OCI-LY7 (cell line): ENCODE measurements at regions not wholly inside any gene's neighbourhood (a gene's known extent, or its start where the extent isn't known, plus 50 kb on each side); places are given as distances from the start of the nearest gene placed in this dataset.

Experiments
- BruUV-seq: library from RNA; stranded (reverse); fragments of 400-500 nt; replicated peaks from 2 replicates; lab custom pipeline; 2021; lab: Mats Ljungman, UMichigan
- CTCF ChIA-PET: fragments of 300-600 bp; sonication (Branson Sonifier 250); formaldehyde crosslinking; loops from one replicate; lab custom pipeline; 2022; ENCODE audit warnings: antibody characterized with exemption; ENCODE audit not compliant: unreplicated experiment; lab: Charles Lee
- POLR2A ChIA-PET: fragments of 300-600 bp; sonication (Branson Sonifier 250); formaldehyde crosslinking; loops from one replicate; lab custom pipeline; 2022; ENCODE audit warnings: antibody characterized with exemption; lab: Charles Lee
- DNase-seq: peaks from one replicate; pipeline ENCODE4 v3.0.0-alpha.2; 2015; ENCODE audit warnings: low spot score
- H2AFZ ChIP-seq: fragments of 200-600 bp; sonication (generic), shearing (Covaris generic); 2 replicates; pipeline ENCODE4 v1.6.1; 2014; ENCODE audit warnings: mild to moderate bottlenecking, antibody characterized with exemption, low read length, moderate library complexity
- H3K27ac ChIP-seq: fragments of 200-600 bp; sonication (generic); 2 replicates; pipeline ENCODE4 v1.5.1; 2014; ENCODE audit warnings: mixed run types, low read depth, mild to moderate bottlenecking, moderate library complexity, low read length, inconsistent platforms; ENCODE audit not compliant: poor library complexity, severe bottlenecking
- H3K36me3 ChIP-seq: fragments of 200-600 bp; sonication (generic); 2 replicates; pipeline ENCODE4 v1.6.1; 2014; ENCODE audit warnings: mild to moderate bottlenecking, antibody characterized with exemption, low read length, moderate library complexity, mixed read lengths; ENCODE audit not compliant: insufficient read depth
- H3K4me1 ChIP-seq: fragments of 200-600 bp; sonication (generic); 2 replicates; pipeline ENCODE4 v1.5.1; 2014; ENCODE audit warnings: mild to moderate bottlenecking, low read length; ENCODE audit not compliant: insufficient read depth, poor library complexity, severe bottlenecking
- H3K4me2 ChIP-seq: fragments of 200-600 bp; sonication (generic); 2 replicates; pipeline ENCODE4 v1.6.1; 2014; ENCODE audit warnings: mild to moderate bottlenecking, low read length
- H3K4me3 ChIP-seq: fragments of 200-600 bp; sonication (generic); 2 replicates; pipeline ENCODE4 v1.5.1; 2014; ENCODE audit warnings: mild to moderate bottlenecking, low read depth, low read length; ENCODE audit not compliant: poor library complexity, severe bottlenecking
- H3K79me2 ChIP-seq: fragments of 200-600 bp; sonication (generic); 2 replicates; pipeline ENCODE4 v1.6.1; 2016; ENCODE audit warnings: low read depth, mild to moderate bottlenecking, low read length, moderate library complexity, mixed read lengths; ENCODE audit not compliant: insufficient read depth
- H3K9me2 ChIP-seq: fragments of 200-600 bp; sonication (generic); 2 replicates; pipeline ENCODE4 v1.6.1; 2016; ENCODE audit warnings: mild to moderate bottlenecking, low read length, mixed read lengths; ENCODE audit not compliant: insufficient read depth
- H3K9me3 ChIP-seq: fragments of 200-600 bp; sonication (generic); 2 replicates; pipeline ENCODE4 v1.6.1; 2014; ENCODE audit warnings: mild to moderate bottlenecking, mixed run types, low read length, mixed read lengths
- H4K20me1 ChIP-seq: fragments of 200-600 bp; sonication (generic); 2 replicates; pipeline ENCODE4 v1.6.1; 2014; ENCODE audit warnings: mild to moderate bottlenecking, antibody characterized with exemption, low read length, moderate library complexity, mixed read lengths; ENCODE audit not compliant: insufficient read depth
- CTCF ChIP-seq: fragments of 200-600 bp; sonication (generic); conservative IDR thresholded peaks from 2 replicates; pipeline ENCODE4 v1.5.1; 2014; ENCODE audit warnings: mild to moderate bottlenecking, antibody characterized with exemption, low read length, moderate library complexity, mixed read lengths
- EZH2phosphoT487 ChIP-seq: fragments of 200-600 bp; sonication (generic); IDR thresholded peaks from 2 replicates; pipeline ENCODE4 v1.6.1; 2018; ENCODE audit warnings: low read depth, borderline replicate concordance, mild to moderate bottlenecking, mixed run types, antibody characterized with exemption, low read length, moderate library complexity, mixed read lengths
- intact Hi-C: fragments of 100-400 bp; cut with micrococcal nuclease; formaldehyde crosslinking; loops from one replicate; pipeline ENCODE4 v1.10.0; 2022; ENCODE audit not compliant: unreplicated experiment

DNA sequence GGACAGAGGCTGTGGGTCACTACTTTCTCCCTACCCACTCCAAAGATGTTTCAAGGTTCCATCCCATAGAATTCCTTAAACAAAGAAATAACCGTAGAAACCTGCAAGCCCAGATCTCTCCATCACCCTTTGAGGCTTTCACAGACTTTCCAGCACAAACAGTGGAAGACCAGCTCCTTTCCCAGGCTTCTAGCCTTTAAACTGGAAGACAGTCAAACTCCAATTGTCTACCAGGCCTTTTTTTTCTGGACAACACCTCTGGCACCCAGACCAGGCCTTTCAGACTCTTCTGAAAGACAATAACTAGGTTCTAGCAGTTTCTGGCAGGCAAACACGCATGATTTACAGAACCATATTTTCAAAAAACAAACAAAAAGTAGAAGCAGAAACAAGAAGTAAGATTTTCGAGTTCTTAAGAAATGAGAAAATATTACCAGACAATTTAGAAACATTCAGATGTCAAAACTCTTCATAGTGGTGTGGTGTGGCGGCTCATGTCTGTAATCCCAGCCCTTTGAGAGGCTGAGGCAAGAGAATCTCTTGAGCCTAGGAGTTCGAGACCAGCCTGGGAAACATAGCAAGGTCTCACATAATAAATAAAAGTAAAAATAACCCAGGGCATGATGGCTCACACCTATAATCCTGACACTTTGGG is 73.0 kb upstream of the EPCAM start:
- Histone ChIP-seq H3K4me3 (no peak overlapping the region), H3K79me2 (no peaks in the 10 kb centered on the region), H3K9me2 (no peaks in the 10 kb centered on the region), H4K20me1 (no peaks in the 10 kb centered on the region), H3K27ac (no peak overlapping the region), H3K36me3 (no peaks in the 10 kb centered on the region), H2AFZ (no peak overlapping the region), H3K4me2 (no peak overlapping the region), H3K9me3 (no peaks in the 10 kb centered on the region), H3K4me1 (peaks cover 10% of the 10 kb centered on the region)
- intact Hi-C loops, result no loop called here
- ChIA-PET CTCF (no interaction called here), POLR2A (no interaction called here)
- no TSS peak for BruUV-seq
- TF ChIP-seq EZH2phosphoT487 (no peak), CTCF (no peak)
- DNase-seq, result no peak

DNA sequence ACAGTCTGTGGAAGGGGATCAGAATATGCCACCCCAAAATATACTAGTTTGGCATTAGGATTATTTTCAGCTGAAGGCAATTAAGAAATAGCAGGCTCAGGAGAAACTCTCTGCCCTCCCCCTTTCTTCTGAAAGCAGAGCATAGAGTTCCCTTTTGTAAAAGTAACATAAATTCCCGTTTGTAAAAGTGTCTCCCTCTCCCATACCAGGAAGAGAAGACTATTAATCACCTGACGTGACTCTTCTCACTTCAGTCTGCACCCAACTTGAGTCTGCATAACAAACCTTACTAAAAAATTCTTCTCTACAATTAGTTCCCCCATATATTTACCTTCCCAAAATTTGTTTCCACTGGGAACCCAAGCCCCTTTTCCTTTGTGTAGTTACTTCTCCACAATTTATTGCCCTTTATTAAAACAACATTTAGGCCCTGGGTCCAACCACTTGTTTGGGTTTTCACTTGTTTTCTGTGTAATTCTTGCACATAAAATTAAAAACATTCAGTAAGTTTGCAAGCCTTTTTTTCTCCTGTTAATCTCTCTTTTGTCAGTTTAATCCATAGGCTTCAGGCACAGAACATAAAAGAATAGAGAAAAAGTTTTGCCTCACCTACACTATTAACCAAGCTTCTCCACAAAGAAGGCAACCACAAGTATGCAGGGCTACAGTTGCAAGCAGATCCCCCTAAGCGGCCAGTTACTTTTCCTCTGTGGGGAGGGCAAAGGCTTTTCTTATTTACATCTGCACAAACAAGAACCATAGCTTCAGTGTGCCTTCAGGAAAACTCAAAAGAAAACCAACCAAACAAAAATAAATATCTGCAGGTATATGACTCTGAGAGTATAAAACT is 73.8 kb upstream of the EPCAM start:
- intact Hi-C loops, result no loop called here
- H3K4me3 ChIP-seq, result no peak overlapping the region
- peaks cover 3% of the 10 kb centered on the region for H3K4me1 ChIP-seq
- H4K20me1 ChIP-seq, result no peaks in the 10 kb centered on the region
- no peak for DNase-seq
- no TSS peak for BruUV-seq
- H3K79me2 ChIP-seq, result no peaks in the 10 kb centered on the region
- ChIA-PET POLR2A (no interaction called here), CTCF (no interaction called here)
- no peaks in the 10 kb centered on the region for H3K9me3 ChIP-seq
- TF ChIP-seq EZH2phosphoT487, result no peak
- no peaks in the 10 kb centered on the region for H3K9me2 ChIP-seq
- H3K4me2 ChIP-seq, result no peak overlapping the region
- H2AFZ ChIP-seq, result no peak overlapping the region
- H3K27ac ChIP-seq, result no peak overlapping the region
- H3K36me3 ChIP-seq, result no peaks in the 10 kb centered on the region

- ChIA-PET CTCF (no interaction called here), POLR2A (no interaction called here)
- Histone ChIP-seq H3K4me3 (no peak overlapping the region), H3K27ac (no peak overlapping the region), H3K36me3 (no peaks in the 10 kb centered on the region), H2AFZ (no peak overlapping the region), H3K9me2 (no peaks in the 10 kb centered on the region), H4K20me1 (no peaks in the 10 kb centered on the region), H3K79me2 (no peaks in the 10 kb centered on the region), H3K4me1 (no peaks in the 10 kb centered on the region), H3K4me2 (no peak overlapping the region), H3K9me3 (no peaks in the 10 kb centered on the region)
- no TSS peak for BruUV-seq
- intact Hi-C loops, result no loop called here
- DNase-seq, result no peak
- TF ChIP-seq CTCF (no peak), EZH2phosphoT487 (no peak)
Observed at GRCh38 chr2:47293976-47294375, 75.1 kb upstream of the EPCAM start.
